GM10248 (cell line): ENCODE measurements at regions not wholly inside any gene's neighbourhood (a gene's known extent, or its start where the extent isn't known, plus 50 kb on each side); places are given as distances from the start of the nearest gene placed in this dataset.
A peak's percentile ranks its signal among the peaks of the same experiment; 100 is the strongest.

Experiments
- CTCF ChIA-PET: fragments of 300-600 bp; sonication (Branson Sonifier 250); formaldehyde crosslinking; extraction: SDS; loops from one replicate; lab custom pipeline; 2021; ENCODE audit warnings: antibody characterized with exemption; lab: Yijun Ruan, JAX
- POLR2A ChIA-PET: fragments of 350-650 bp; sonication (Branson Sonifier 250); formaldehyde crosslinking; extraction: SDS; loops from one replicate; lab custom pipeline; 2020; ENCODE audit warnings: antibody characterized with exemption; lab: Yijun Ruan, JAX
- DNase-seq: peaks from one replicate; pipeline ENCODE4 v3.0.0; 2012; ENCODE audit errors: extremely low spot score
- CTCF ChIP-seq: IDR thresholded peaks from 2 replicates; pipeline ENCODE4 v1.5.1; 2012; ENCODE audit warnings: mild to moderate bottlenecking, low read depth; ENCODE audit errors: extremely low read depth, missing control alignments, control extremely low read depth

GRCh38 chr3:76432396-76432795 lies 607.5 kb upstream of the ROBO2 start:
- ChIA-PET POLR2A (no interaction called here), CTCF (no interaction called here)
- no peak for DNase-seq
- no peak for TF ChIP-seq CTCF

- ChIA-PET POLR2A (no interaction called here), CTCF (no interaction called here)
These were observed 603.0 kb upstream of the ROBO2 start for GRCh38 chr3:76436894-76437293.

GRCh38 chr3:76438971-76439370 lies 600.9 kb upstream of the ROBO2 start:
- POLR2A ChIA-PET = no interaction called here
- no peak for DNase-seq
- TF ChIP-seq CTCF = no peak
- CTCF ChIA-PET = no interaction called here

More at GRCh38 chr3:76436894-76437293, 603.0 kb upstream of the ROBO2 start:
- no peak for TF ChIP-seq CTCF
- DNase-seq = no peak

GRCh38 chr3:76442374-76442915 lies 597.5 kb upstream of the ROBO2 start:
- POLR2A ChIA-PET = no interaction called here
- CTCF ChIA-PET = no interaction called here

GRCh38 chr3:76456322-76456721 lies 583.6 kb upstream of the ROBO2 start:
- TF ChIP-seq CTCF = no peak
- POLR2A ChIA-PET = no interaction called here
- DNase-seq = no peak
- CTCF ChIA-PET = no interaction called here

More at GRCh38 chr3:76442374-76442915, 597.5 kb upstream of the ROBO2 start:
- no peak for TF ChIP-seq CTCF
- peak; percentile 4 for DNase-seq

GRCh38 chr3:76463501-76463900 lies 576.4 kb upstream of the ROBO2 start:
- CTCF ChIA-PET = no interaction called here
- DNase-seq = no peak
- no peak for TF ChIP-seq CTCF
- POLR2A ChIA-PET = no interaction called here
